Uterus (tissue), 3 donors: ENCODE measurements at regions not wholly inside any gene's neighbourhood (a gene's known extent, or its start where the extent isn't known, plus 50 kb on each side); places are given as distances from the start of the nearest gene placed in this dataset.

ENCODE experiments used
- DNase-seq, 2 donors: peaks; one replicate each; pipeline ENCODE4 v3.0.0-alpha.2; 2019 to 2020
- H3K27ac ChIP-seq, 2 donors: fragments of 200-600 bp; sonication (generic); 1 replicate in 1 of 2; 2 replicates in 1 of 2; pipeline ENCODE4 v1.5.1; 2016 to 2018
- H3K27me3 ChIP-seq, 2 donors: fragments of 200-600 bp; sonication (generic); one replicate each; pipeline ENCODE4 v1.5.1; 2018 to 2019; ENCODE audit warnings: control low read depth in 1 of 2
- H3K36me3 ChIP-seq, 2 donors: fragments of 200-600 bp; sonication (generic); one replicate each; pipeline ENCODE4 v1.5.1; 2019; ENCODE audit warnings: control low read depth in 1 of 2
- H3K4me1 ChIP-seq, 2 donors: fragments of 200-600 bp; sonication (generic); one replicate each; pipeline ENCODE4 v1.5.1; 2018 to 2019; ENCODE audit warnings: control low read depth in 1 of 2
- H3K4me3 ChIP-seq, 2 donors: fragments of 200-600 bp; sonication (generic); 1 replicate in 1 of 2; 2 replicates in 1 of 2; pipeline ENCODE4 v1.5.1; 2018 to 2019; ENCODE audit warnings: mild to moderate bottlenecking in 1 of 2
- H3K9me3 ChIP-seq, 2 donors: fragments of 200-600 bp; sonication (generic); one replicate each; pipeline ENCODE4 v1.5.1; 2019; ENCODE audit warnings: control low read depth in 1 of 2
- POLR2A ChIP-seq, 2 donors: fragments of 450-650 bp; IDR thresholded peaks; one replicate each; pipeline ENCODE4 v1.6.1; 2016; ENCODE audit warnings: antibody characterized with exemption in 2 of 2, mild to moderate bottlenecking in 1 of 2, moderate library complexity in 1 of 2
- intact Hi-C: fragments of 100-400 bp; cut with DNase I; formaldehyde crosslinking; loops from one replicate; pipeline ENCODE4 v1.15.1; 2023; ENCODE audit warnings: low total_unique reads
- TF ChIP-seq, protein P1 (sequence below), 4 experiments: fragments of 200-600 bp in 2 of 4; fragments of 450-650 bp in 2 of 4; sonication (generic) in 2 of 4; IDR thresholded peaks; one replicate each; pipeline ENCODE4 v1.5.1; 2016 to 2019; ENCODE audit warnings: antibody characterized with exemption in 4 of 4, mild to moderate bottlenecking in 2 of 4, moderate library complexity in 1 of 4
- donor health status: DM: yes; HTN: yes; CAD: no.

GRCh38 chr1:25006770-25007169 lies 76.7 kb upstream of the RUNX3 start:
- DNase-seq, result peak in 1 of 2 donors; percentile 23

GRCh38 chr1:25004355-25004754 lies 74.3 kb upstream of the RUNX3 start:
- TF ChIP-seq, protein P1, sequence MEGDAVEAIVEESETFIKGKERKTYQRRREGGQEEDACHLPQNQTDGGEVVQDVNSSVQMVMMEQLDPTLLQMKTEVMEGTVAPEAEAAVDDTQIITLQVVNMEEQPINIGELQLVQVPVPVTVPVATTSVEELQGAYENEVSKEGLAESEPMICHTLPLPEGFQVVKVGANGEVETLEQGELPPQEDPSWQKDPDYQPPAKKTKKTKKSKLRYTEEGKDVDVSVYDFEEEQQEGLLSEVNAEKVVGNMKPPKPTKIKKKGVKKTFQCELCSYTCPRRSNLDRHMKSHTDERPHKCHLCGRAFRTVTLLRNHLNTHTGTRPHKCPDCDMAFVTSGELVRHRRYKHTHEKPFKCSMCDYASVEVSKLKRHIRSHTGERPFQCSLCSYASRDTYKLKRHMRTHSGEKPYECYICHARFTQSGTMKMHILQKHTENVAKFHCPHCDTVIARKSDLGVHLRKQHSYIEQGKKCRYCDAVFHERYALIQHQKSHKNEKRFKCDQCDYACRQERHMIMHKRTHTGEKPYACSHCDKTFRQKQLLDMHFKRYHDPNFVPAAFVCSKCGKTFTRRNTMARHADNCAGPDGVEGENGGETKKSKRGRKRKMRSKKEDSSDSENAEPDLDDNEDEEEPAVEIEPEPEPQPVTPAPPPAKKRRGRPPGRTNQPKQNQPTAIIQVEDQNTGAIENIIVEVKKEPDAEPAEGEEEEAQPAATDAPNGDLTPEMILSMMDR (IDR thresholded peaks at IDR 0.05), result no peak
- TF ChIP-seq POLR2A (IDR thresholded peaks at IDR 0.05), result no peak
- Histone ChIP-seq H3K4me1 (no peaks in the 10 kb centered on the region), H3K36me3 (no peaks in the 10 kb centered on the region), H3K4me3 (no peak overlapping the region), H3K9me3 (no peaks in the 10 kb centered on the region), H3K27me3 (no peaks in the 10 kb centered on the region), H3K27ac (no peak overlapping the region)
- no peak for DNase-seq
- intact Hi-C loops, result no loop called here

More at GRCh38 chr1:25006770-25007169, 76.7 kb upstream of the RUNX3 start:
- Histone ChIP-seq H3K4me3 (no peak overlapping the region), H3K9me3 (no peaks in the 10 kb centered on the region), H3K27me3 (no peaks in the 10 kb centered on the region), H3K36me3 (no peaks in the 10 kb centered on the region), H3K27ac (no peak overlapping the region), H3K4me1 (no peaks in the 10 kb centered on the region)
- intact Hi-C loops, result no loop called here
- no peak for TF ChIP-seq POLR2A (IDR thresholded peaks at IDR 0.05)
- TF ChIP-seq, protein P1 (IDR thresholded peaks at IDR 0.05), result no peak

DNA sequence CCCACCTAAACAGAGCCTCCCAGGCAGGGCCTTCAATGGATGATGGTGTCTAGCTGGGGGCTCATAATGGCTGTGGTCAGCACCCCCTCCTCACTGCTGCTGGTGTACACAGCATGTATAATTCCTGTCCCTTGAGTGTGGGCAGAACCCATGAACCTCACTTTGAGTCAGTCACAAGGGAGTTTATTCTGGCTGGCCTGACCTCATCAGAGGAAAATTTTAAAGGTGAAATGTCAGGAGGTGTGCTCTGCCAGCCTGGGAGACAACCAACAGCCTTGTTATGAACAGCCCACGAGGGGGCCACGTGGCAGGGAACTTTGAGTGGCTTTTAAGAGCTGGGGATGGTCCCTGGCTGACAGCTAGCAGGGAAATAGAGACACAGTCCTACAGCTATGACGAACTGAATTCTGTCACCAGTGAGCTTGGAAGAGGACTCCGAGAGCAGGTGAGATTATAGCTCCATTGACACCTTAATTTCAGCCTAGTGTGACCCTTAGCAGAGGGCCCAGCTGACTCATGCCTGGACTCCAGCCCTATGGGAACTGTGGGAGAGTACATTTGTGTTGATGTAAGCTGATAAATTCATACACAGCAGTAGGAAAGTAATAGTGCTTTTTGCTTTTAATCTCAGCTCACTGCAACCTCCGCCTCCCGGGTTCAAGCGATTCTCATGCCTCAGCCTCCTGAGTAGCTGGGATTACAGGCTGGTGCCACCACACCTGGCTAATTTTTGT lies 73.5 kb upstream of the RUNX3 start:
- DNase-seq, result no peak
- H3K4me1 ChIP-seq, result no peaks in the 10 kb centered on the region
- TF ChIP-seq, protein P1 (IDR thresholded peaks at IDR 0.05), result no peak
- no peak for TF ChIP-seq POLR2A (IDR thresholded peaks at IDR 0.05)
- no peaks in the 10 kb centered on the region for H3K9me3 ChIP-seq
- no peak overlapping the region for H3K4me3 ChIP-seq
- no peaks in the 10 kb centered on the region for H3K36me3 ChIP-seq
- no peaks in the 10 kb centered on the region for H3K27me3 ChIP-seq
- H3K27ac ChIP-seq, result no peak overlapping the region
- intact Hi-C loops, result no loop called here

GRCh38 chr1:25003000-25003399 lies 72.9 kb upstream of the RUNX3 start:
- no peak for TF ChIP-seq POLR2A (IDR thresholded peaks at IDR 0.05)
- TF ChIP-seq, protein P1 (IDR thresholded peaks at IDR 0.05), result no peak
- no peaks in the 10 kb centered on the region for H3K4me1 ChIP-seq
- intact Hi-C loops, result no loop called here
- H3K27ac ChIP-seq, result no peak overlapping the region
- H3K27me3 ChIP-seq, result no peaks in the 10 kb centered on the region
- H3K4me3 ChIP-seq, result no peak overlapping the region
- no peaks in the 10 kb centered on the region for H3K36me3 ChIP-seq
- DNase-seq, result no peak
- no peaks in the 10 kb centered on the region for H3K9me3 ChIP-seq

DNA sequence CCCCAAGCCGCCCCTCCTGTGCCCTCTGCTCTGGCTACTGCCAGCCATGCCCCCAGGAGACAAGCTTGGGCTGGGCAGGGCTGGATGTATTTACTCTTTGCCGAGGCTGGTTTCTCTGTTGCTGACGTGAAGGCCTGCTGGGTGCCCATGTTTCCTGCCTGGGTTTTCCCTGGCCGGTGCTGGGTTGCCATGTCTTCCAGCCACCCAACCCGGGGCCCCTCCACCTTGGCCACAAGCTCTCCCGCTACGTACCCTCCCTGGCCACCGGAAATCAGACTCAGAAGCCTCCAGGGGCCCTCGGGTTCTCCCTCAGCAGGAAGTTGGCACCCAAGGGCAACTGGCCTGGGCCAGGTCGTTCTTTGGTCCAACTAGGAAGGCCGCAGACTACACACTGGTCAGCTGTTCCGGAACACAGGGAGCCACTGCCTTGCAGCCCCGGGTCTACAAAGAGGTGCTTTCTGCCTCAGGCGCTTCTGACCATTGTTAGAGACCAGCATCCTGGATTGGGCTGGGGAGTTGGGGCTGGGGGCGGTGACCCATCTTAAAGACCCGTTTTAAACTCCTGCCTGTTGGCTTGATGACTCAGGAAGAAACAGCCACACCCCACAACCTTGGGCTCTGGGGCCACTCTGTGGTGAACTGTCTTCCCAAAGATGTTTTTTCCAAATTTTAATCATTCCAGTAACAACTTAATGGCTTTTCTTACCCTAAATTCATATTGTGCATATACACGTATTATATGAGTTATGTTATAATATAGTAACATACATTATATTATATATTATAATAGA lies 71.2 kb upstream of the RUNX3 start:
- Histone ChIP-seq H3K9me3 (no peaks in the 10 kb centered on the region), H3K27ac (no peak overlapping the region), H3K27me3 (no peaks in the 10 kb centered on the region), H3K36me3 (no peaks in the 10 kb centered on the region), H3K4me3 (no peak overlapping the region), H3K4me1 (no peaks in the 10 kb centered on the region)
- intact Hi-C loops, result no loop called here
- no peak for TF ChIP-seq POLR2A (IDR thresholded peaks at IDR 0.05)
- TF ChIP-seq, protein P1 (IDR thresholded peaks at IDR 0.05), result no peak
- DNase-seq, result no peak
